ENCODE measurements at regions not wholly inside any gene's neighbourhood (a gene's known extent, or its start where the extent isn't known, plus 50 kb on each side); places are given as distances from the start of the nearest gene placed in this dataset.

GRCh38 chr13:91031508-91031907 lies 316.0 kb upstream of the MIR17HG start:
- H3K27me3 ChIP-seq (ENCODE audit: control insufficient read depth in 3 of 3, insufficient read depth in 3 of 3, low read length in 3 of 3): no peaks in the 10 kb centered on the region
- FAIRE-seq: no peak
- H3K4me1 ChIP-seq (ENCODE audit: control insufficient read depth in 3 of 3, insufficient read depth in 2 of 3, low read depth in 1 of 3, low read length in 2 of 3): no peaks in the 10 kb centered on the region
- H3K36me3 ChIP-seq (ENCODE audit: control insufficient read depth in 3 of 3, insufficient read depth in 2 of 3, low read depth in 1 of 3, low read length in 3 of 3): no peaks in the 10 kb centered on the region
- H3K4me3 ChIP-seq (ENCODE audit: low read depth in 1 of 3, low read length in 3 of 3): no peak overlapping the region
- WGBS, 3 donors: 74 to 89% (median 79%) methylated on average over 3 of the region's 3 CpGs
- H3K27ac ChIP-seq (ENCODE audit: low read depth in 1 of 3, low read length in 2 of 3): no peak overlapping the region
- no peak for DNase-seq
- no peaks in the 10 kb centered on the region for H3K9me3 ChIP-seq (ENCODE audit: control insufficient read depth in 2 of 2, insufficient read depth in 1 of 2, low read depth in 1 of 2, low read length in 1 of 2)

GRCh38 chr13:91032104-91032503 lies 315.4 kb upstream of the MIR17HG start:
- FAIRE-seq (no peak), DNase-seq (no peak)
- Histone ChIP-seq H3K9me3 (ENCODE audit: control insufficient read depth in 2 of 2, insufficient read depth in 1 of 2, low read depth in 1 of 2, low read length in 1 of 2) (no peaks in the 10 kb centered on the region), H3K36me3 (ENCODE audit: control insufficient read depth in 3 of 3, insufficient read depth in 2 of 3, low read depth in 1 of 3, low read length in 3 of 3) (no peaks in the 10 kb centered on the region), H3K27ac (ENCODE audit: low read depth in 1 of 3, low read length in 2 of 3) (no peak overlapping the region), H3K4me3 (ENCODE audit: low read depth in 1 of 3, low read length in 3 of 3) (no peak overlapping the region), H3K27me3 (ENCODE audit: control insufficient read depth in 3 of 3, insufficient read depth in 3 of 3, low read length in 3 of 3) (no peaks in the 10 kb centered on the region), H3K4me1 (ENCODE audit: control insufficient read depth in 3 of 3, insufficient read depth in 2 of 3, low read depth in 1 of 3, low read length in 2 of 3) (no peaks in the 10 kb centered on the region)
- WGBS, 3 donors: 12 to 79% (median 53%) methylated on average over 1 of the region's 1 CpG

- Histone ChIP-seq H3K27ac (ENCODE audit: low read depth in 1 of 3, low read length in 2 of 3) (no peak overlapping the region), H3K4me1 (ENCODE audit: control insufficient read depth in 3 of 3, insufficient read depth in 2 of 3, low read depth in 1 of 3, low read length in 2 of 3) (no peaks in the 10 kb centered on the region), H3K4me3 (ENCODE audit: low read depth in 1 of 3, low read length in 3 of 3) (no peak overlapping the region), H3K27me3 (ENCODE audit: control insufficient read depth in 3 of 3, insufficient read depth in 3 of 3, low read length in 3 of 3) (no peaks in the 10 kb centered on the region), H3K9me3 (ENCODE audit: control insufficient read depth in 2 of 2, insufficient read depth in 1 of 2, low read depth in 1 of 2, low read length in 1 of 2) (no peaks in the 10 kb centered on the region), H3K36me3 (ENCODE audit: control insufficient read depth in 3 of 3, insufficient read depth in 2 of 3, low read depth in 1 of 3, low read length in 3 of 3) (no peaks in the 10 kb centered on the region)
- DNase-seq: no peak
- no peak for FAIRE-seq
- WGBS, 3 donors: 54 to 68% (median 63%) methylated on average over 3 of the region's 3 CpGs
Measured at GRCh38 chr13:91036886-91037285, 310.6 kb upstream of the MIR17HG start.

- H3K4me1 ChIP-seq (ENCODE audit: control insufficient read depth in 3 of 3, insufficient read depth in 2 of 3, low read depth in 1 of 3, low read length in 2 of 3): no peaks in the 10 kb centered on the region
- H3K27me3 ChIP-seq (ENCODE audit: control insufficient read depth in 3 of 3, insufficient read depth in 3 of 3, low read length in 3 of 3): no peaks in the 10 kb centered on the region
- no peak for FAIRE-seq
- no peak overlapping the region for H3K4me3 ChIP-seq (ENCODE audit: low read depth in 1 of 3, low read length in 3 of 3)
- H3K36me3 ChIP-seq (ENCODE audit: control insufficient read depth in 3 of 3, insufficient read depth in 2 of 3, low read depth in 1 of 3, low read length in 3 of 3): no peaks in the 10 kb centered on the region
- no peak overlapping the region for H3K27ac ChIP-seq (ENCODE audit: low read depth in 1 of 3, low read length in 2 of 3)
- no peak for DNase-seq
- WGBS, 3 donors: 67 to 75% (median 68%) methylated on average over 1 of the region's 1 CpG
- no peaks in the 10 kb centered on the region for H3K9me3 ChIP-seq (ENCODE audit: control insufficient read depth in 2 of 2, insufficient read depth in 1 of 2, low read depth in 1 of 2, low read length in 1 of 2)
Measured at GRCh38 chr13:91042870-91043269, 304.6 kb upstream of the MIR17HG start.

- WGBS, 3 donors: 33 to 43% (median 36%) methylated on average over 5 of the region's 5 CpGs
- no peaks in the 10 kb centered on the region for H3K9me3 ChIP-seq (ENCODE audit: control insufficient read depth in 2 of 2, insufficient read depth in 1 of 2, low read depth in 1 of 2, low read length in 1 of 2)
- no peak overlapping the region for H3K27ac ChIP-seq (ENCODE audit: low read depth in 1 of 3, low read length in 2 of 3)
- no peaks in the 10 kb centered on the region for H3K27me3 ChIP-seq (ENCODE audit: control insufficient read depth in 3 of 3, insufficient read depth in 3 of 3, low read length in 3 of 3)
- no peak overlapping the region for H3K4me3 ChIP-seq (ENCODE audit: low read depth in 1 of 3, low read length in 3 of 3)
- no peaks in the 10 kb centered on the region for H3K36me3 ChIP-seq (ENCODE audit: control insufficient read depth in 3 of 3, insufficient read depth in 2 of 3, low read depth in 1 of 3, low read length in 3 of 3)
- DNase-seq: peak; percentile 2 to 11
- H3K4me1 ChIP-seq (ENCODE audit: control insufficient read depth in 3 of 3, insufficient read depth in 2 of 3, low read depth in 1 of 3, low read length in 2 of 3): no peaks in the 10 kb centered on the region
- no peak for FAIRE-seq
Measured at GRCh38 chr13:91045351-91046034, 302.0 kb upstream of the MIR17HG start.

GRCh38 chr13:91046715-91047327 lies 300.7 kb upstream of the MIR17HG start:
- Histone ChIP-seq H3K4me3 (ENCODE audit: low read depth in 1 of 3, low read length in 3 of 3) (no peak overlapping the region), H3K36me3 (ENCODE audit: control insufficient read depth in 3 of 3, insufficient read depth in 2 of 3, low read depth in 1 of 3, low read length in 3 of 3) (no peaks in the 10 kb centered on the region), H3K4me1 (ENCODE audit: control insufficient read depth in 3 of 3, insufficient read depth in 2 of 3, low read depth in 1 of 3, low read length in 2 of 3) (no peaks in the 10 kb centered on the region), H3K9me3 (ENCODE audit: control insufficient read depth in 2 of 2, insufficient read depth in 1 of 2, low read depth in 1 of 2, low read length in 1 of 2) (no peaks in the 10 kb centered on the region), H3K27ac (ENCODE audit: low read depth in 1 of 3, low read length in 2 of 3) (no peak overlapping the region), H3K27me3 (ENCODE audit: control insufficient read depth in 3 of 3, insufficient read depth in 3 of 3, low read length in 3 of 3) (no peaks in the 10 kb centered on the region)
- 43 to 58% (median 50%) methylated on average over 3 to 4 of the region's 4 CpGs for WGBS, 3 donors
- DNase-seq: no peak
- no peak for FAIRE-seq

GRCh38 chr13:91050970-91051369 lies 296.5 kb upstream of the MIR17HG start:
- Histone ChIP-seq H3K27me3 (ENCODE audit: control insufficient read depth in 3 of 3, insufficient read depth in 3 of 3, low read length in 3 of 3) (no peaks in the 10 kb centered on the region), H3K4me3 (ENCODE audit: low read depth in 1 of 3, low read length in 3 of 3) (no peak overlapping the region), H3K4me1 (ENCODE audit: control insufficient read depth in 3 of 3, insufficient read depth in 2 of 3, low read depth in 1 of 3, low read length in 2 of 3) (no peaks in the 10 kb centered on the region), H3K27ac (ENCODE audit: low read depth in 1 of 3, low read length in 2 of 3) (no peak overlapping the region), H3K9me3 (ENCODE audit: control insufficient read depth in 2 of 2, insufficient read depth in 1 of 2, low read depth in 1 of 2, low read length in 1 of 2) (no peaks in the 10 kb centered on the region), H3K36me3 (ENCODE audit: control insufficient read depth in 3 of 3, insufficient read depth in 2 of 3, low read depth in 1 of 3, low read length in 3 of 3) (no peaks in the 10 kb centered on the region)
- 63 to 79% (median 72%) methylated on average over 2 of the region's 2 CpGs for WGBS, 3 donors
- FAIRE-seq (no peak), DNase-seq (no peak)

- DNase-seq: no peak
- no peaks in the 10 kb centered on the region for H3K36me3 ChIP-seq (ENCODE audit: control insufficient read depth in 3 of 3, insufficient read depth in 2 of 3, low read depth in 1 of 3, low read length in 3 of 3)
- H3K27me3 ChIP-seq (ENCODE audit: control insufficient read depth in 3 of 3, insufficient read depth in 3 of 3, low read length in 3 of 3): no peaks in the 10 kb centered on the region
- H3K9me3 ChIP-seq (ENCODE audit: control insufficient read depth in 2 of 2, insufficient read depth in 1 of 2, low read depth in 1 of 2, low read length in 1 of 2): no peaks in the 10 kb centered on the region
- no peak for FAIRE-seq
- H3K4me3 ChIP-seq (ENCODE audit: low read depth in 1 of 3, low read length in 3 of 3): no peak overlapping the region
- H3K4me1 ChIP-seq (ENCODE audit: control insufficient read depth in 3 of 3, insufficient read depth in 2 of 3, low read depth in 1 of 3, low read length in 2 of 3): no peaks in the 10 kb centered on the region
- 38 to 46% (median 39%) methylated on average over 1 of the region's 1 CpG for WGBS, 3 donors
- no peak overlapping the region for H3K27ac ChIP-seq (ENCODE audit: low read depth in 1 of 3, low read length in 2 of 3)
Measured at GRCh38 chr13:91052876-91053275, 294.6 kb upstream of the MIR17HG start.

Measured in small intestine (tissue), 7 donors.